ENCODE measurements at regions not wholly inside any gene's neighbourhood (a gene's known extent, or its start where the extent isn't known, plus 50 kb on each side); places are given as distances from the start of the nearest gene placed in this dataset.

DNA sequence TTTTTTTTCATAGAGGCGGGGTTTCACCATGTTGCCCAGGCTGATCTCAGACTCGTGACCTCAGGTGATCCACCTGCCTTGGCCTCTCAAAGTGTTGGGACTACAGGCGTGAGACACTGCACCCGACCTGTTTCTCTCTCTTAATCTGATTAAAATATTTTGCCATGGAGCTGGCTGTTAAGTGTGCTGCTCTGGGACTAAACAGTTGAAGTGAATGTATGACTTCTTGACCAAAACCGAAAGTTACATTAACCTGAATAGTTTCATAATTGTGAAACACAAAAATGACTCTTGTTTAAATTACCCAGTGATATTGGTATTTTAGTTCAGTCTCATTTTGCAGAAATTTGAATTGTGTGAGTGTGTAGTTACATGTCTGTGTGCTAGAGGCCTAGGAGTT lies 2548.6 kb downstream of the PCDH7 start:
- WGBS: 92% methylated on average over 4 of the region's 5 CpGs
- Histone ChIP-seq H3K14ac (ENCODE audit: low read length in 2 of 2) (no peak overlapping the region), H2AK5ac (ENCODE audit: low read length, severe bottlenecking) (no peak overlapping the region), H4K8ac (ENCODE audit: low read length) (no peak overlapping the region), H3K23ac (ENCODE audit: low read length in 2 of 2) (no peak overlapping the region), H3K27me3 (ENCODE audit: control insufficient read depth in 1 of 2, insufficient read depth in 1 of 2, low read length in 2 of 2) (no peaks in the 10 kb centered on the region), H4K91ac (ENCODE audit: low read length) (no peak overlapping the region), H2BK12ac (ENCODE audit: low read length in 2 of 2) (no peak overlapping the region), H3K4me3 (ENCODE audit: insufficient read depth in 1 of 2, low read depth in 1 of 2, low read length in 2 of 2) (no peak overlapping the region), H3K9me3 (ENCODE audit: control insufficient read depth, low read length) (no peaks in the 10 kb centered on the region), H2BK15ac (ENCODE audit: low read depth, poor library complexity, severe bottlenecking) (no peak overlapping the region), H3K9ac (ENCODE audit: low read length) (no peak overlapping the region), H3K4me2 (ENCODE audit: low read length, poor library complexity, severe bottlenecking) (no peak overlapping the region), H3K27ac (ENCODE audit: low read length, poor library complexity, severe bottlenecking) (no peak overlapping the region), H3K79me1 (replicated peaks; ENCODE audit: low read length, poor library complexity, severe bottlenecking) (no peaks in the 10 kb centered on the region), H2BK5ac (ENCODE audit: low read depth, low read length, poor library complexity, severe bottlenecking) (no peak overlapping the region), H3K18ac (ENCODE audit: low read depth in 1 of 2, low read length in 2 of 2) (no peak overlapping the region), H3K4ac (ENCODE audit: low read depth in 1 of 2, low read length in 2 of 2) (no peak overlapping the region), H2BK120ac (ENCODE audit: low read depth, low read length) (no peak overlapping the region), H3K4me1 (ENCODE audit: control insufficient read depth, insufficient read depth, low read depth, low read length) (no peaks in the 10 kb centered on the region), H2AFZ (ENCODE audit: low read depth, low read length) (no peak overlapping the region), H3K36me3 (ENCODE audit: control insufficient read depth in 1 of 2, insufficient read depth in 2 of 2, low read depth in 1 of 2, low read length in 2 of 2) (no peaks in the 10 kb centered on the region)
- DNase-seq: no peak

DNA sequence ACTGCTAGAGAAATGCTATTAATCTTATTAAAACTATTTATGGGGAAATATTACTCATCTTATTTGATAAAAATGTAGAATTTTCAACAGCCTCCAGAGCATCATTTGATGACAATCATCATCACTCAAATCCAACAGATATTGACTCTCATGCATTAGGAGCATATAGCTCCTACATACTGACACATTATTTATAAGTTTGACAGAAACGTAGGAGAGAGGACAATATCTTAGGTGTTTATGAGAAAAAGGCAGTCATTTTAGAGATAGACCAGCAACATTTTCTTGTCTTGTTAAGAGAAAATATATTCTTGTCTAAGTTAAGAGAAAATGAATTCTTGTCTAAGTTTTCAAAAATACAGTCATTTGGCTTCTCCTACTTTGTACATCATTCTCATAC lies 2550.2 kb downstream of the PCDH7 start:
- H3K4me2 ChIP-seq (ENCODE audit: low read length, poor library complexity, severe bottlenecking): no peak overlapping the region
- H3K27ac ChIP-seq (ENCODE audit: low read length, poor library complexity, severe bottlenecking): no peak overlapping the region

DNA sequence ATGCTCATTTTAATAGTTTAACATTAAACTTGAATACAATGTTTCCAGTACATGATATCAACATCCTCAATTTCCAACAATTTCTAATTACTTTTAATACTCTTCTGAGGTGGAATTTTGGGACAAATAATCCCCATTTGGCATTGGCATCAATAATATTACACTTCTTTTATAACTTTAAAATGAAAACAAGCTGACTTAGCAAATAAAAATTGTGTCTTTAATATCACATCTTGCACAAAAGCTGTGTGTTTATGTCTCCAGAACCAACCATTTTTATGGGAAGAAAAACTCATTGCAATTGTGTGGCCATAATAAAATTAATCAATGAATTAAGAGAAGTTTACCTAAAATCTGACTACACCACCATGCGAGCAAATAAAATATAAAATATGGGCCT lies 2552.6 kb downstream of the PCDH7 start:
- H3K36me3 ChIP-seq (ENCODE audit: control insufficient read depth in 1 of 2, insufficient read depth in 2 of 2, low read depth in 1 of 2, low read length in 2 of 2): no peaks in the 10 kb centered on the region
- H3K27ac ChIP-seq (ENCODE audit: low read length, poor library complexity, severe bottlenecking): no peak overlapping the region
- H3K79me1 ChIP-seq (replicated peaks; ENCODE audit: low read length, poor library complexity, severe bottlenecking): no peaks in the 10 kb centered on the region
- no peak overlapping the region for H3K18ac ChIP-seq (ENCODE audit: low read depth in 1 of 2, low read length in 2 of 2)
- no peak overlapping the region for H3K4me3 ChIP-seq (ENCODE audit: insufficient read depth in 1 of 2, low read depth in 1 of 2, low read length in 2 of 2)
- H2BK15ac ChIP-seq (ENCODE audit: low read depth, poor library complexity, severe bottlenecking): no peak overlapping the region
- H2AFZ ChIP-seq (ENCODE audit: low read depth, low read length): no peak overlapping the region
- no peak overlapping the region for H3K23ac ChIP-seq (ENCODE audit: low read length in 2 of 2)
- no peak overlapping the region for H2BK5ac ChIP-seq (ENCODE audit: low read depth, low read length, poor library complexity, severe bottlenecking)
- no peak overlapping the region for H3K14ac ChIP-seq (ENCODE audit: low read length in 2 of 2)
- no peak overlapping the region for H4K91ac ChIP-seq (ENCODE audit: low read length)
- DNase-seq: no peak
- no CpG with 5 or more reads among the region's 1 CpG for WGBS
- H3K27me3 ChIP-seq (ENCODE audit: control insufficient read depth in 1 of 2, insufficient read depth in 1 of 2, low read length in 2 of 2): no peaks in the 10 kb centered on the region
- no peak overlapping the region for H3K4me2 ChIP-seq (ENCODE audit: low read length, poor library complexity, severe bottlenecking)
- no peak overlapping the region for H2BK120ac ChIP-seq (ENCODE audit: low read depth, low read length)
- H2BK12ac ChIP-seq (ENCODE audit: low read length in 2 of 2): no peak overlapping the region
- H2AK5ac ChIP-seq (ENCODE audit: low read length, severe bottlenecking): no peak overlapping the region
- no peaks in the 10 kb centered on the region for H3K4me1 ChIP-seq (ENCODE audit: control insufficient read depth, insufficient read depth, low read depth, low read length)
- no peak overlapping the region for H3K4ac ChIP-seq (ENCODE audit: low read depth in 1 of 2, low read length in 2 of 2)
- H3K9me3 ChIP-seq (ENCODE audit: control insufficient read depth, low read length): no peaks in the 10 kb centered on the region
- no peak overlapping the region for H3K9ac ChIP-seq (ENCODE audit: low read length)
- H4K8ac ChIP-seq (ENCODE audit: low read length): no peak overlapping the region

More for the DNA sequence above, 2550.2 kb downstream of the PCDH7 start:
- no peak overlapping the region for H3K4me3 ChIP-seq (ENCODE audit: insufficient read depth in 1 of 2, low read depth in 1 of 2, low read length in 2 of 2)
- no peak overlapping the region for H4K91ac ChIP-seq (ENCODE audit: low read length)
- H2BK15ac ChIP-seq (ENCODE audit: low read depth, poor library complexity, severe bottlenecking): no peak overlapping the region
- H3K14ac ChIP-seq (ENCODE audit: low read length in 2 of 2): no peak overlapping the region
- H3K9ac ChIP-seq (ENCODE audit: low read length): no peak overlapping the region
- no peaks in the 10 kb centered on the region for H3K4me1 ChIP-seq (ENCODE audit: control insufficient read depth, insufficient read depth, low read depth, low read length)
- H2BK120ac ChIP-seq (ENCODE audit: low read depth, low read length): no peak overlapping the region
- H3K23ac ChIP-seq (ENCODE audit: low read length in 2 of 2): no peak overlapping the region
- H3K9me3 ChIP-seq (ENCODE audit: control insufficient read depth, low read length): no peaks in the 10 kb centered on the region
- H2BK12ac ChIP-seq (ENCODE audit: low read length in 2 of 2): no peak overlapping the region
- no peak overlapping the region for H2BK5ac ChIP-seq (ENCODE audit: low read depth, low read length, poor library complexity, severe bottlenecking)
- H2AFZ ChIP-seq (ENCODE audit: low read depth, low read length): no peak overlapping the region
- no peaks in the 10 kb centered on the region for H3K27me3 ChIP-seq (ENCODE audit: control insufficient read depth in 1 of 2, insufficient read depth in 1 of 2, low read length in 2 of 2)
- H3K36me3 ChIP-seq (ENCODE audit: control insufficient read depth in 1 of 2, insufficient read depth in 2 of 2, low read depth in 1 of 2, low read length in 2 of 2): no peaks in the 10 kb centered on the region
- no peak for DNase-seq
- no peak overlapping the region for H3K4ac ChIP-seq (ENCODE audit: low read depth in 1 of 2, low read length in 2 of 2)
- no peak overlapping the region for H3K18ac ChIP-seq (ENCODE audit: low read depth in 1 of 2, low read length in 2 of 2)
- H3K79me1 ChIP-seq (replicated peaks; ENCODE audit: low read length, poor library complexity, severe bottlenecking): no peaks in the 10 kb centered on the region
- WGBS: 100% methylated on average over 1 of the region's 1 CpG
- no peak overlapping the region for H4K8ac ChIP-seq (ENCODE audit: low read length)
- H2AK5ac ChIP-seq (ENCODE audit: low read length, severe bottlenecking): no peak overlapping the region

DNA sequence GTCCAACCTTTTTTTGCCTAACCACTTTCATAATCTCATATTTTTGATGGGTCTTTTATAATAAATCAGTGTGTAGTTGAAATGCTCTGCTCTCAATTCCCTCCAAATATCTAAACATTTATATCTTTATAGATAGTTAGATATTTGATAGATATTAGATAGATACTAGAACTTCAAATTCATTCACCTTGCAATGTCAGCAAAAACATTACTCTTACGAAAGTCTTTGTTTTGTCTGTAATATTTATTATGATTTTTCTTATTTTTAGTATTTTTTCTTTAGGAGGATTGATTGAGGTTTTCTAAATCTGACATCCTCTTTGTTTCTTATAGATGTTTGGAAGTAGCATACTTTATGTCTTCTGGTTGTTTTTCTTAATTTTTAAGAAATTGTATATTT lies 2563.6 kb downstream of the PCDH7 start:
- Histone ChIP-seq H4K91ac (ENCODE audit: low read length) (no peak overlapping the region), H3K18ac (ENCODE audit: low read depth in 1 of 2, low read length in 2 of 2) (no peak overlapping the region), H2AFZ (ENCODE audit: low read depth, low read length) (no peak overlapping the region), H3K9ac (ENCODE audit: low read length) (no peak overlapping the region), H3K23ac (ENCODE audit: low read length in 2 of 2) (no peak overlapping the region), H2BK12ac (ENCODE audit: low read length in 2 of 2) (no peak overlapping the region), H3K27ac (ENCODE audit: low read length, poor library complexity, severe bottlenecking) (no peak overlapping the region), H3K4ac (ENCODE audit: low read depth in 1 of 2, low read length in 2 of 2) (no peak overlapping the region), H3K79me1 (replicated peaks; ENCODE audit: low read length, poor library complexity, severe bottlenecking) (no peaks in the 10 kb centered on the region), H3K27me3 (ENCODE audit: control insufficient read depth in 1 of 2, insufficient read depth in 1 of 2, low read length in 2 of 2) (no peaks in the 10 kb centered on the region), H2BK120ac (ENCODE audit: low read depth, low read length) (no peak overlapping the region), H3K9me3 (ENCODE audit: control insufficient read depth, low read length) (no peaks in the 10 kb centered on the region), H3K14ac (ENCODE audit: low read length in 2 of 2) (no peak overlapping the region), H3K4me1 (ENCODE audit: control insufficient read depth, insufficient read depth, low read depth, low read length) (no peaks in the 10 kb centered on the region), H2BK15ac (ENCODE audit: low read depth, poor library complexity, severe bottlenecking) (no peak overlapping the region), H2BK5ac (ENCODE audit: low read depth, low read length, poor library complexity, severe bottlenecking) (no peak overlapping the region), H3K36me3 (ENCODE audit: control insufficient read depth in 1 of 2, insufficient read depth in 2 of 2, low read depth in 1 of 2, low read length in 2 of 2) (no peaks in the 10 kb centered on the region), H4K8ac (ENCODE audit: low read length) (no peak overlapping the region), H3K4me2 (ENCODE audit: low read length, poor library complexity, severe bottlenecking) (no peak overlapping the region), H2AK5ac (ENCODE audit: low read length, severe bottlenecking) (no peak overlapping the region), H3K4me3 (ENCODE audit: insufficient read depth in 1 of 2, low read depth in 1 of 2, low read length in 2 of 2) (no peak overlapping the region)
- no CpG with 5 or more reads among the region's 1 CpG for WGBS
- DNase-seq: no peak
